H1 (cell line): ENCODE measurements at regions not wholly inside any gene's neighbourhood (a gene's known extent, or its start where the extent isn't known, plus 50 kb on each side); places are given as distances from the start of the nearest gene placed in this dataset.

Source experiments
- CHD2 ChIP-seq: IDR thresholded peaks from 2 replicates; pipeline ENCODE4 v1.6.1; 2012; ENCODE audit warnings: low read length, improper control_type of control experiment
- POLR2A ChIP-seq, 2 experiments: IDR thresholded peaks; 1 replicate in 1 of 2; 2 replicates in 1 of 2; pipeline ENCODE4 v1.6.1; 2011; ENCODE audit warnings: low read depth in 2 of 2, low read length in 2 of 2, mild to moderate bottlenecking in 2 of 2; ENCODE audit errors: control extremely low read depth in 1 of 2
- RFX5 ChIP-seq: IDR thresholded peaks from 2 replicates; pipeline ENCODE4 v1.6.1; 2011; ENCODE audit warnings: low read depth, low read length, improper control_type of control experiment, borderline replicate concordance
- TAF7 ChIP-seq: optimal IDR thresholded peaks from 2 replicates; pipeline ENCODE3; 2011; ENCODE audit warnings: low read depth, mild to moderate bottlenecking, inconsistent platforms, low read length, moderate library complexity, borderline replicate concordance
- ZNF274 ChIP-seq: IDR thresholded peaks from 2 replicates; pipeline ENCODE4 v1.7.0; 2012; ENCODE audit warnings: low read length, borderline replicate concordance; ENCODE audit errors: extremely low read depth
- TF ChIP-seq, protein P1 (sequence below): fragments of 300-600 bp; sonication (generic); IDR thresholded peaks from 2 replicates; pipeline ENCODE4 v1.7.1; 2012; ENCODE audit warnings: low read length, moderate library complexity, mild to moderate bottlenecking, inconsistent platforms; ENCODE audit not compliant: insufficient replicate concordance

DNA sequence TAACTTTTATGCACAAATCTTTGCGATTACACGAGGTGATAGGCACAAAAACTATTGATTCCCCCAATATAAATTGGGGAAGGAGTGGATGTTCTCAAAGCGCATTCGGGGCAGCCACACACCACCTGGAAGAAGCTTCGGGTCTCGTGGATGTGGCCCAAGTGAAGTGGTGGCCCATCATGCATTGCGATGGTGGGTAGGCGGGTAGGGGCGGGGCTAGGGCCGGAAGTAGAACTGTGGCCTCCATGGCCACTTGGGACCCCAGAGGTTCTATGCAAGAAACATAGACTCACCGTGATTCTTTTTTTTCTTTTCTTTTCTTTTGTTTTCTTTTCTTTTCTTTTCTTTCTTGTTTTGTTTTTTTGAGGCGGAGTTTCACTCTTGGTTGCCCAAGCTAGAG is 86.4 kb upstream of the SLC44A1 start (continued):
- TF ChIP-seq, protein P1, sequence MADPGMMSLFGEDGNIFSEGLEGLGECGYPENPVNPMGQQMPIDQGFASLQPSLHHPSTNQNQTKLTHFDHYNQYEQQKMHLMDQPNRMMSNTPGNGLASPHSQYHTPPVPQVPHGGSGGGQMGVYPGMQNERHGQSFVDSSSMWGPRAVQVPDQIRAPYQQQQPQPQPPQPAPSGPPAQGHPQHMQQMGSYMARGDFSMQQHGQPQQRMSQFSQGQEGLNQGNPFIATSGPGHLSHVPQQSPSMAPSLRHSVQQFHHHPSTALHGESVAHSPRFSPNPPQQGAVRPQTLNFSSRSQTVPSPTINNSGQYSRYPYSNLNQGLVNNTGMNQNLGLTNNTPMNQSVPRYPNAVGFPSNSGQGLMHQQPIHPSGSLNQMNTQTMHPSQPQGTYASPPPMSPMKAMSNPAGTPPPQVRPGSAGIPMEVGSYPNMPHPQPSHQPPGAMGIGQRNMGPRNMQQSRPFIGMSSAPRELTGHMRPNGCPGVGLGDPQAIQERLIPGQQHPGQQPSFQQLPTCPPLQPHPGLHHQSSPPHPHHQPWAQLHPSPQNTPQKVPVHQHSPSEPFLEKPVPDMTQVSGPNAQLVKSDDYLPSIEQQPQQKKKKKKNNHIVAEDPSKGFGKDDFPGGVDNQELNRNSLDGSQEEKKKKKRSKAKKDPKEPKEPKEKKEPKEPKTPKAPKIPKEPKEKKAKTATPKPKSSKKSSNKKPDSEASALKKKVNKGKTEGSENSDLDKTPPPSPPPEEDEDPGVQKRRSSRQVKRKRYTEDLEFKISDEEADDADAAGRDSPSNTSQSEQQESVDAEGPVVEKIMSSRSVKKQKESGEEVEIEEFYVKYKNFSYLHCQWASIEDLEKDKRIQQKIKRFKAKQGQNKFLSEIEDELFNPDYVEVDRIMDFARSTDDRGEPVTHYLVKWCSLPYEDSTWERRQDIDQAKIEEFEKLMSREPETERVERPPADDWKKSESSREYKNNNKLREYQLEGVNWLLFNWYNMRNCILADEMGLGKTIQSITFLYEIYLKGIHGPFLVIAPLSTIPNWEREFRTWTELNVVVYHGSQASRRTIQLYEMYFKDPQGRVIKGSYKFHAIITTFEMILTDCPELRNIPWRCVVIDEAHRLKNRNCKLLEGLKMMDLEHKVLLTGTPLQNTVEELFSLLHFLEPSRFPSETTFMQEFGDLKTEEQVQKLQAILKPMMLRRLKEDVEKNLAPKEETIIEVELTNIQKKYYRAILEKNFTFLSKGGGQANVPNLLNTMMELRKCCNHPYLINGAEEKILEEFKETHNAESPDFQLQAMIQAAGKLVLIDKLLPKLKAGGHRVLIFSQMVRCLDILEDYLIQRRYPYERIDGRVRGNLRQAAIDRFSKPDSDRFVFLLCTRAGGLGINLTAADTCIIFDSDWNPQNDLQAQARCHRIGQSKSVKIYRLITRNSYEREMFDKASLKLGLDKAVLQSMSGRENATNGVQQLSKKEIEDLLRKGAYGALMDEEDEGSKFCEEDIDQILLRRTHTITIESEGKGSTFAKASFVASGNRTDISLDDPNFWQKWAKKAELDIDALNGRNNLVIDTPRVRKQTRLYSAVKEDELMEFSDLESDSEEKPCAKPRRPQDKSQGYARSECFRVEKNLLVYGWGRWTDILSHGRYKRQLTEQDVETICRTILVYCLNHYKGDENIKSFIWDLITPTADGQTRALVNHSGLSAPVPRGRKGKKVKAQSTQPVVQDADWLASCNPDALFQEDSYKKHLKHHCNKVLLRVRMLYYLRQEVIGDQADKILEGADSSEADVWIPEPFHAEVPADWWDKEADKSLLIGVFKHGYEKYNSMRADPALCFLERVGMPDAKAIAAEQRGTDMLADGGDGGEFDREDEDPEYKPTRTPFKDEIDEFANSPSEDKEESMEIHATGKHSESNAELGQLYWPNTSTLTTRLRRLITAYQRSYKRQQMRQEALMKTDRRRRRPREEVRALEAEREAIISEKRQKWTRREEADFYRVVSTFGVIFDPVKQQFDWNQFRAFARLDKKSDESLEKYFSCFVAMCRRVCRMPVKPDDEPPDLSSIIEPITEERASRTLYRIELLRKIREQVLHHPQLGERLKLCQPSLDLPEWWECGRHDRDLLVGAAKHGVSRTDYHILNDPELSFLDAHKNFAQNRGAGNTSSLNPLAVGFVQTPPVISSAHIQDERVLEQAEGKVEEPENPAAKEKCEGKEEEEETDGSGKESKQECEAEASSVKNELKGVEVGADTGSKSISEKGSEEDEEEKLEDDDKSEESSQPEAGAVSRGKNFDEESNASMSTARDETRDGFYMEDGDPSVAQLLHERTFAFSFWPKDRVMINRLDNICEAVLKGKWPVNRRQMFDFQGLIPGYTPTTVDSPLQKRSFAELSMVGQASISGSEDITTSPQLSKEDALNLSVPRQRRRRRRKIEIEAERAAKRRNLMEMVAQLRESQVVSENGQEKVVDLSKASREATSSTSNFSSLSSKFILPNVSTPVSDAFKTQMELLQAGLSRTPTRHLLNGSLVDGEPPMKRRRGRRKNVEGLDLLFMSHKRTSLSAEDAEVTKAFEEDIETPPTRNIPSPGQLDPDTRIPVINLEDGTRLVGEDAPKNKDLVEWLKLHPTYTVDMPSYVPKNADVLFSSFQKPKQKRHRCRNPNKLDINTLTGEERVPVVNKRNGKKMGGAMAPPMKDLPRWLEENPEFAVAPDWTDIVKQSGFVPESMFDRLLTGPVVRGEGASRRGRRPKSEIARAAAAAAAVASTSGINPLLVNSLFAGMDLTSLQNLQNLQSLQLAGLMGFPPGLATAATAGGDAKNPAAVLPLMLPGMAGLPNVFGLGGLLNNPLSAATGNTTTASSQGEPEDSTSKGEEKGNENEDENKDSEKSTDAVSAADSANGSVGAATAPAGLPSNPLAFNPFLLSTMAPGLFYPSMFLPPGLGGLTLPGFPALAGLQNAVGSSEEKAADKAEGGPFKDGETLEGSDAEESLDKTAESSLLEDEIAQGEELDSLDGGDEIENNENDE = no peak
- TF ChIP-seq POLR2A (IDR thresholded peaks at IDR 0.05; ENCODE audit: control extremely low read depth in 1 of 2, low read depth in 2 of 2, low read length in 2 of 2) (no peak), ZNF274 (no peak), TAF7 (no peak), RFX5 (no peak), CHD2 (no peak)
